ENCODE measurements at regions not wholly inside any gene's neighbourhood (a gene's known extent, or its start where the extent isn't known, plus 50 kb on each side); places are given as distances from the start of the nearest gene placed in this dataset.

DNA sequence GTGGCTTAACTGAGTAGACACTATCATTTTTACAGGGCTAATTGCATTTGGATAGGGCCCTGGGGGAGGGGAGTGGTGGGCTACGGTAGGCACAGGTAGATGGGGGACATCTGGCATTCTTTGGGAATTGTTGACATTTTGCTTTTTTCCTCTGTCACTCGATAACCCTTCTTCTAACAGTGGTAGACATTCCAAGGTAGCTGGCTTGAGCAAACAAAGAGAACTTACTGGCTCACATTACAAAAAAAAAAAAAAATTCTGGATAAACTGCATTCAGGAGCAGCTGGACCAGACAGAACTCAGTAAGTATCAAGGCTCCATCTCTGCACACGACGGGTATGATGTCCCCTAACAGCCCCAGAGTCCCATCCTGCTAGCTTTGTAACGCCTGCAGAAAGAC, 585.2 kb downstream of the ZNF608 start:
- TF ChIP-seq ZBTB21 (tag by site-specific recombination; IDR thresholded peaks at IDR 0.05) = no peak
- TF ChIP-seq, protein P1, sequence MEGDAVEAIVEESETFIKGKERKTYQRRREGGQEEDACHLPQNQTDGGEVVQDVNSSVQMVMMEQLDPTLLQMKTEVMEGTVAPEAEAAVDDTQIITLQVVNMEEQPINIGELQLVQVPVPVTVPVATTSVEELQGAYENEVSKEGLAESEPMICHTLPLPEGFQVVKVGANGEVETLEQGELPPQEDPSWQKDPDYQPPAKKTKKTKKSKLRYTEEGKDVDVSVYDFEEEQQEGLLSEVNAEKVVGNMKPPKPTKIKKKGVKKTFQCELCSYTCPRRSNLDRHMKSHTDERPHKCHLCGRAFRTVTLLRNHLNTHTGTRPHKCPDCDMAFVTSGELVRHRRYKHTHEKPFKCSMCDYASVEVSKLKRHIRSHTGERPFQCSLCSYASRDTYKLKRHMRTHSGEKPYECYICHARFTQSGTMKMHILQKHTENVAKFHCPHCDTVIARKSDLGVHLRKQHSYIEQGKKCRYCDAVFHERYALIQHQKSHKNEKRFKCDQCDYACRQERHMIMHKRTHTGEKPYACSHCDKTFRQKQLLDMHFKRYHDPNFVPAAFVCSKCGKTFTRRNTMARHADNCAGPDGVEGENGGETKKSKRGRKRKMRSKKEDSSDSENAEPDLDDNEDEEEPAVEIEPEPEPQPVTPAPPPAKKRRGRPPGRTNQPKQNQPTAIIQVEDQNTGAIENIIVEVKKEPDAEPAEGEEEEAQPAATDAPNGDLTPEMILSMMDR (tag by site-specific recombination; IDR thresholded peaks at IDR 0.05) = no peak
- no peak for TF ChIP-seq ZNF792 (tag by site-specific recombination; IDR thresholded peaks at IDR 0.05)
- TF ChIP-seq, protein P2, sequence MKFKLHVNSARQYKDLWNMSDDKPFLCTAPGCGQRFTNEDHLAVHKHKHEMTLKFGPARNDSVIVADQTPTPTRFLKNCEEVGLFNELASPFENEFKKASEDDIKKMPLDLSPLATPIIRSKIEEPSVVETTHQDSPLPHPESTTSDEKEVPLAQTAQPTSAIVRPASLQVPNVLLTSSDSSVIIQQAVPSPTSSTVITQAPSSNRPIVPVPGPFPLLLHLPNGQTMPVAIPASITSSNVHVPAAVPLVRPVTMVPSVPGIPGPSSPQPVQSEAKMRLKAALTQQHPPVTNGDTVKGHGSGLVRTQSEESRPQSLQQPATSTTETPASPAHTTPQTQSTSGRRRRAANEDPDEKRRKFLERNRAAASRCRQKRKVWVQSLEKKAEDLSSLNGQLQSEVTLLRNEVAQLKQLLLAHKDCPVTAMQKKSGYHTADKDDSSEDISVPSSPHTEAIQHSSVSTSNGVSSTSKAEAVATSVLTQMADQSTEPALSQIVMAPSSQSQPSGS (tag by site-specific recombination; IDR thresholded peaks at IDR 0.05; ENCODE audit: low read depth) = no peak
- no peak for TF ChIP-seq ZNF211 (tag by site-specific recombination; IDR thresholded peaks at IDR 0.05; ENCODE audit: low read depth)
- TF ChIP-seq ZNF558 (tag by site-specific recombination; IDR thresholded peaks at IDR 0.05) = no peak
- TF ChIP-seq OVOL3 (tag by site-specific recombination; IDR thresholded peaks at IDR 0.05) = no peak
- TF ChIP-seq ZNF184 (tag by site-specific recombination; IDR thresholded peaks at IDR 0.05) = no peak

Data from HEK293 (cell line).